ENCODE measurements at regions not wholly inside any gene's neighbourhood (a gene's known extent, or its start where the extent isn't known, plus 50 kb on each side); places are given as distances from the start of the nearest gene placed in this dataset.

DNA sequence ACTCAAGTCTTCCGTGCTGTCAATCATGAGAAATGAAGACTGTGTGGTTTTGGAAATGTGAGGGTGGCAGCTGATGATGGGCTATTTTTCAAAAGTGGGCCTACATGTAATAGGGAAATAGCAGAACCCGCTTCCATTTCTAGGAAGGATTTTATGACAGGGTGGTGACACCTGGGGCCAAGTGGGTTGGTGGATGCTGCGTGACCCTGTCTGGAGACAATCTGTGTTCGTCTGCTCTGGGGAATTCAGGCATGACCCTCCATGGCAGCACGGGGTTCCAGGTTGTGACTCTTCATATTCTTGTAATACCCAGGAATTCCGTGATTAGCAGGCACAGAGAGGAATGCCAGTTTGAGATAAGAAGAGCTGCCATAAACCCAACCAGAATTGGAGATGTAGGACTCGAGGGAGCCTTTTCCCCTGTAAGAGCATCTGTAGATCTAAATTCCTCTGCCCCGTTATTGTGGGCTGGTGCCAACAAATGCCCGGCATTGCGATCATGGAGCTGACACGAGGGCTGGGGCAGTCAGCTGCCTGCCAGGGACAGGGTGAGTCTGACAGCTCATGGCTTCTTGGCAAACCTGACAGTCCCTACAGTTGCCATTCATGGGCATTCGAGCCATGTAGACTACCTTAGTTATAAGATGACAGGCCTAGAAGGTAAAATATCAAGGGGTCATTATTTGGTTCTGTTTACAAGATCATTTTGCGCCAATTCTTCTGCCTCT lies 279.7 kb downstream of the GADD45G start:
- H4K20me1 ChIP-seq (ENCODE audit: insufficient read depth, low read length) = no peaks in the 10 kb centered on the region
- ChIA-PET CTCF (ENCODE audit: unreplicated experiment) (no interaction called here), POLR2A (no interaction called here)
- no TSS peak for BruUV-seq (replicated peaks)
- intact Hi-C loops (cut with micrococcal nuclease; ENCODE audit: unreplicated experiment) = no loop called here
- H3K4me2 ChIP-seq (ENCODE audit: low read length) = no peak overlapping the region
- H3K9me2 ChIP-seq (ENCODE audit: insufficient read depth, low read length) = no peaks in the 10 kb centered on the region
- H3K4me3 ChIP-seq (ENCODE audit: low read depth, low read length, poor library complexity, severe bottlenecking) = no peak overlapping the region
- H3K4me1 ChIP-seq (ENCODE audit: insufficient read depth, low read length, poor library complexity, severe bottlenecking) = no peaks in the 10 kb centered on the region
- no peaks in the 10 kb centered on the region for H3K79me2 ChIP-seq (ENCODE audit: insufficient read depth, low read depth, low read length)
- no peak overlapping the region for H2AFZ ChIP-seq (ENCODE audit: low read length)
- no peaks in the 10 kb centered on the region for H3K9me3 ChIP-seq (ENCODE audit: low read length)
- H3K36me3 ChIP-seq (ENCODE audit: insufficient read depth, low read length) = no peaks in the 10 kb centered on the region
- H3K27ac ChIP-seq (ENCODE audit: low read depth, low read length, poor library complexity, severe bottlenecking) = no peak overlapping the region
- no peak for DNase-seq (ENCODE audit: low spot score)
- TF ChIP-seq EZH2phosphoT487 (IDR thresholded peaks at IDR 0.05; ENCODE audit: borderline replicate concordance, low read depth, low read length) = no peak
- TF ChIP-seq, protein P1, sequence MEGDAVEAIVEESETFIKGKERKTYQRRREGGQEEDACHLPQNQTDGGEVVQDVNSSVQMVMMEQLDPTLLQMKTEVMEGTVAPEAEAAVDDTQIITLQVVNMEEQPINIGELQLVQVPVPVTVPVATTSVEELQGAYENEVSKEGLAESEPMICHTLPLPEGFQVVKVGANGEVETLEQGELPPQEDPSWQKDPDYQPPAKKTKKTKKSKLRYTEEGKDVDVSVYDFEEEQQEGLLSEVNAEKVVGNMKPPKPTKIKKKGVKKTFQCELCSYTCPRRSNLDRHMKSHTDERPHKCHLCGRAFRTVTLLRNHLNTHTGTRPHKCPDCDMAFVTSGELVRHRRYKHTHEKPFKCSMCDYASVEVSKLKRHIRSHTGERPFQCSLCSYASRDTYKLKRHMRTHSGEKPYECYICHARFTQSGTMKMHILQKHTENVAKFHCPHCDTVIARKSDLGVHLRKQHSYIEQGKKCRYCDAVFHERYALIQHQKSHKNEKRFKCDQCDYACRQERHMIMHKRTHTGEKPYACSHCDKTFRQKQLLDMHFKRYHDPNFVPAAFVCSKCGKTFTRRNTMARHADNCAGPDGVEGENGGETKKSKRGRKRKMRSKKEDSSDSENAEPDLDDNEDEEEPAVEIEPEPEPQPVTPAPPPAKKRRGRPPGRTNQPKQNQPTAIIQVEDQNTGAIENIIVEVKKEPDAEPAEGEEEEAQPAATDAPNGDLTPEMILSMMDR (conservative IDR thresholded peaks at IDR 0.05; ENCODE audit: low read length) = no peak

DNA sequence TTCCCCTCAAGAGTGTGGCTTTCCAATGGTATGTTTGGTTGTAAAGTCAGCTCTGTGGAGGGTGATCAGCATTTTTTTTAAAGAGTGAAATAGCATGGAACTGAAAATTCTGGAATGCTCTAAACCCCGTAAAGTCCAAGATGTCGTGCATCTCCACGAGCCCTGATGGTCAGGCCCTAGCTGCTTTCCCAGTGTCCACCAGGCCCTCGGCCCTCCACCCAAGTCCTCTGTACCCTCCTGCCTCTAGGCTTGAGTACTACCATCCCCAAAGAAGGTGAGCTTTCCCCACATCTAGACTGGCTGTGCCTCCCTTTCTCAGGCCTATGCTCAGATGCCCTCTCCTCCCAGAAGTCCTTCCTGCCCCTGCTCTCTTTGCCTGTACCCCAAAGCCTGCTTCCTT lies 280.3 kb downstream of the GADD45G start:
- intact Hi-C loops (cut with micrococcal nuclease; ENCODE audit: unreplicated experiment) = no loop called here
- Histone ChIP-seq H3K9me2 (ENCODE audit: insufficient read depth, low read length) (no peaks in the 10 kb centered on the region), H3K4me1 (ENCODE audit: insufficient read depth, low read length, poor library complexity, severe bottlenecking) (no peaks in the 10 kb centered on the region), H3K9me3 (ENCODE audit: low read length) (no peaks in the 10 kb centered on the region), H3K4me3 (ENCODE audit: low read depth, low read length, poor library complexity, severe bottlenecking) (no peak overlapping the region), H3K27ac (ENCODE audit: low read depth, low read length, poor library complexity, severe bottlenecking) (no peak overlapping the region), H3K4me2 (ENCODE audit: low read length) (no peak overlapping the region), H3K79me2 (ENCODE audit: insufficient read depth, low read depth, low read length) (no peaks in the 10 kb centered on the region), H4K20me1 (ENCODE audit: insufficient read depth, low read length) (no peaks in the 10 kb centered on the region), H2AFZ (ENCODE audit: low read length) (no peak overlapping the region), H3K36me3 (ENCODE audit: insufficient read depth, low read length) (no peaks in the 10 kb centered on the region)
- POLR2A ChIA-PET = no interaction called here
- no TSS peak for BruUV-seq (replicated peaks)
- no peak for TF ChIP-seq EZH2phosphoT487 (IDR thresholded peaks at IDR 0.05; ENCODE audit: borderline replicate concordance, low read depth, low read length)
- no peak for DNase-seq (ENCODE audit: low spot score)
- CTCF ChIA-PET (ENCODE audit: unreplicated experiment) = no interaction called here

DNA sequence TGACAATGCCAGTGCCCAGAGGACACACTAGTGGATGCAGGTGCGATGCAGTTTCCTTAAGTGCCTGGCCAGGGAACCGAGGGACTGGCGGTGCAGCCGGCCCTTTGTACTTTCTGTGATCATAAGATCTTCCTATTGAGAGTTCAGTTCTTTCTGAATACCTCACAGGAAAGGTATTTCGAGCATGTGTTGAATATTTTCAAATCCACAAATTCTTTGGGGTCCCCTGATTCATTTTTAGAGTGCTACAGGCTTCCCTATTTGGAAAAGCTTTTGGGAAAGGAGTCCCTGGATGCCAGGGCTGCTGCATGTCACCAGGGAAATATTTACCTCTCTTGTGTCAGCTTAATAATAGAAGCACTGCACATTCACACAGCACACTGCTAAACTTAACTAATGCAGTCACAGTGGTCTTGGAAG lies 281.5 kb downstream of the GADD45G start:
- POLR2A ChIA-PET = no interaction called here
- DNase-seq (ENCODE audit: low spot score) = no peak
- no peaks in the 10 kb centered on the region for H3K4me1 ChIP-seq (ENCODE audit: insufficient read depth, low read length, poor library complexity, severe bottlenecking)
- H3K4me3 ChIP-seq (ENCODE audit: low read depth, low read length, poor library complexity, severe bottlenecking) = no peak overlapping the region
- no peak overlapping the region for H3K4me2 ChIP-seq (ENCODE audit: low read length)
- H3K9me3 ChIP-seq (ENCODE audit: low read length) = no peaks in the 10 kb centered on the region
- no peaks in the 10 kb centered on the region for H3K9me2 ChIP-seq (ENCODE audit: insufficient read depth, low read length)
- H2AFZ ChIP-seq (ENCODE audit: low read length) = no peak overlapping the region
- H3K79me2 ChIP-seq (ENCODE audit: insufficient read depth, low read depth, low read length) = no peaks in the 10 kb centered on the region
- H4K20me1 ChIP-seq (ENCODE audit: insufficient read depth, low read length) = no peaks in the 10 kb centered on the region
- CTCF ChIA-PET (ENCODE audit: unreplicated experiment) = no interaction called here
- H3K27ac ChIP-seq (ENCODE audit: low read depth, low read length, poor library complexity, severe bottlenecking) = no peak overlapping the region
- no peak for TF ChIP-seq EZH2phosphoT487 (IDR thresholded peaks at IDR 0.05; ENCODE audit: borderline replicate concordance, low read depth, low read length)
- no peaks in the 10 kb centered on the region for H3K36me3 ChIP-seq (ENCODE audit: insufficient read depth, low read length)
- no TSS peak for BruUV-seq (replicated peaks)
- intact Hi-C loops (cut with micrococcal nuclease; ENCODE audit: unreplicated experiment) = no loop called here

DNA sequence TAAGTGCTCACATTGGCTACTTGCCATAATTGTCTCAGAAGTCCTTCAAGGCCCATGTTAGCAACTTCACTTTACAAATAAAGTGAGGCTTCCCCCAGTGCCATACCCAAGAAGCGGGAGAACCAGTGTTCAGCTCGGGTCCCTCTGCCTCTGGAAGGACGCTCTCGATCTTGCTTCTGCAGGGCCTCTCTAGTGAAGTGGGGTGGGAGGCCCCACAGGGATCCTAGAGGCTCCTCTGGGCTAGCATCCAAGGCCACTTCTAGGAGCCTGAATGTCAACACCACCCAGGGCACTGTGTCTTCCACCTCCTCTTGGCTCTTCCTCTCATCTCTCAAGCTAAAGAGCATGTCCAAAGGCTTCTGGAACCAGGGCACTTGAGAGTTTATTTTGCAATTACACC lies 282.5 kb downstream of the GADD45G start:
- intact Hi-C loops (cut with micrococcal nuclease; ENCODE audit: unreplicated experiment) = no loop called here
- no TSS peak for BruUV-seq (replicated peaks)
- POLR2A ChIA-PET = no interaction called here

More for the DNA sequence above, 282.5 kb downstream of the GADD45G start:
- Histone ChIP-seq H3K9me2 (ENCODE audit: insufficient read depth, low read length) (no peaks in the 10 kb centered on the region), H3K79me2 (ENCODE audit: insufficient read depth, low read depth, low read length) (no peaks in the 10 kb centered on the region), H3K27ac (ENCODE audit: low read depth, low read length, poor library complexity, severe bottlenecking) (no peak overlapping the region), H3K4me3 (ENCODE audit: low read depth, low read length, poor library complexity, severe bottlenecking) (no peak overlapping the region), H3K9me3 (ENCODE audit: low read length) (no peaks in the 10 kb centered on the region), H3K36me3 (ENCODE audit: insufficient read depth, low read length) (no peaks in the 10 kb centered on the region), H4K20me1 (ENCODE audit: insufficient read depth, low read length) (no peaks in the 10 kb centered on the region), H3K4me1 (ENCODE audit: insufficient read depth, low read length, poor library complexity, severe bottlenecking) (no peaks in the 10 kb centered on the region), H3K4me2 (ENCODE audit: low read length) (no peak overlapping the region), H2AFZ (ENCODE audit: low read length) (no peak overlapping the region)
- no peak for DNase-seq (ENCODE audit: low spot score)
- CTCF ChIA-PET (ENCODE audit: unreplicated experiment) = no interaction called here
- TF ChIP-seq, protein P1 (conservative IDR thresholded peaks at IDR 0.05; ENCODE audit: low read length) = no peak
- no peak for TF ChIP-seq EZH2phosphoT487 (IDR thresholded peaks at IDR 0.05; ENCODE audit: borderline replicate concordance, low read depth, low read length)

All from OCI-LY7 (cell line).